HepG2 (cell line): ENCODE measurements at regions not wholly inside any gene's neighbourhood (a gene's known extent, or its start where the extent isn't known, plus 50 kb on each side); places are given as distances from the start of the nearest gene placed in this dataset.

Experiments used
- ATAC-seq: fragments of 200-7000 bp; cut with Tn5 transposase; 3 replicates; pipeline ENCODE4 v1.9.1; 2020; ENCODE audit warnings: mild to moderate bottlenecking, moderate library complexity
- BruUV-seq: library from RNA; stranded (reverse); fragments of 400-500 nt; replicated peaks from 2 replicates; lab custom pipeline; 2021; lab: Mats Ljungman, UMichigan
- CTCF ChIA-PET: fragments of 300-600 bp; formaldehyde crosslinking; extraction: SDS; loops from one replicate; lab custom pipeline; 2021; ENCODE audit warnings: low total read pairs, inconsistent platforms, low intra/inter-chr PET ratio; lab: Yijun Ruan, JAX
- POLR2A ChIA-PET: fragments of 350-600 bp; sonication (Branson Sonifier 250); formaldehyde crosslinking; loops from one replicate; lab custom pipeline; 2020; ENCODE audit warnings: antibody characterized with exemption, inconsistent platforms; lab: Yijun Ruan, JAX
- DNase-seq: peaks from one replicate; pipeline ENCODE4 v3.0.0-alpha.2; 2015; ENCODE audit warnings: low spot score
- FAIRE-seq: peaks from 3 replicates; lab custom pipeline; 2011; peaks lifted over from hg19 to GRCh38; lab: Jason Lieb, UNC
- H2AFZ ChIP-seq: one replicate; pipeline ENCODE4 v1.6.1; 2011; ENCODE audit warnings: low read length, inconsistent platforms
- H3K27ac ChIP-seq: fragments of 300-600 bp; 3 replicates; pipeline ENCODE4 v1.8.0; 2011; ENCODE audit warnings: mixed run types, mild to moderate bottlenecking, mixed read lengths, low read length, inconsistent platforms; ENCODE audit not compliant: insufficient read depth; ENCODE audit errors: extremely low read length
- H3K27me3 ChIP-seq, 2 experiments: fragments of 200-600 bp in 1 of 2; 2 replicates in 1 of 2; 3 replicates in 1 of 2; pipeline versions ENCODE4 v1.6.0 to v1.8.0; 2011; ENCODE audit warnings: low read length in 2 of 2, mild to moderate bottlenecking in 2 of 2, moderate library complexity in 2 of 2, inconsistent platforms in 1 of 2; ENCODE audit not compliant: insufficient read depth in 2 of 2, control insufficient read depth in 1 of 2
- H3K36me3 ChIP-seq, 2 experiments: fragments of 200-600 bp in 1 of 2; replicated peaks in 1 of 2; 2 replicates in 1 of 2; 3 replicates in 1 of 2; pipeline versions ENCODE4 v1.5.1 to v1.8.0; 2011; ENCODE audit warnings: low read length in 2 of 2, inconsistent platforms in 1 of 2; ENCODE audit not compliant: insufficient read depth in 2 of 2, control insufficient read depth in 1 of 2
- H3K4me1 ChIP-seq: 2 replicates; pipeline ENCODE4 v1.5.1; 2012; ENCODE audit warnings: low read length, inconsistent platforms; ENCODE audit not compliant: insufficient read depth
- H3K4me2 ChIP-seq: 2 replicates; pipeline ENCODE4 v1.6.0; 2011; ENCODE audit warnings: low read depth, low read length, inconsistent platforms
- H3K4me3 ChIP-seq, 3 experiments: fragments of 200-600 bp in 1 of 3; sonication (generic), shearing (Covaris generic) in 1 of 3; replicated peaks in 1 of 3; 2 replicates each; pipeline ENCODE4 v1.5.1; 2011 to 2016; ENCODE audit warnings: low read length in 3 of 3, inconsistent platforms in 2 of 3, low read depth in 2 of 3, mild to moderate bottlenecking in 2 of 3, control low read depth in 1 of 3, mixed read lengths in 1 of 3; ENCODE audit not compliant: insufficient read depth in 1 of 3
- H3K79me2 ChIP-seq: one replicate; pipeline ENCODE4 v1.6.1; 2011; ENCODE audit warnings: low read length, inconsistent platforms; ENCODE audit not compliant: insufficient read depth
- H3K9ac ChIP-seq: 2 replicates; pipeline ENCODE4 v1.6.0; 2011; ENCODE audit warnings: mild to moderate bottlenecking, low read depth, low read length, inconsistent platforms; ENCODE audit not compliant: insufficient read depth
- H3K9me3 ChIP-seq: 2 replicates; pipeline ENCODE4 v1.5.1; 2012; ENCODE audit warnings: mild to moderate bottlenecking, low read length
- H4K20me1 ChIP-seq: 2 replicates; pipeline ENCODE4 v1.6.0; 2011; ENCODE audit warnings: inconsistent platforms, mild to moderate bottlenecking, low read length, moderate library complexity; ENCODE audit not compliant: insufficient read depth
- EP300 ChIP-seq, 3 experiments: sonication (generic) in 1 of 3; formaldehyde crosslinking in 1 of 3; IDR thresholded peaks; 2 replicates each; pipeline versions ENCODE4 v1.5.1 to v1.6.1; 2011 to 2020; ENCODE audit warnings: low read depth in 2 of 3, low read length in 2 of 3, borderline replicate concordance in 1 of 3, improper control_type of control experiment in 1 of 3, mild to moderate bottlenecking in 1 of 3, missing genetic modification reagents in 1 of 3, moderate library complexity in 1 of 3
- HCFC1 ChIP-seq: fragments of 150-350 bp; IDR thresholded peaks from 2 replicates; pipeline ENCODE4 v1.6.1; 2014; ENCODE audit warnings: low read depth, low read length
- SNRNP70 ChIP-seq: fragments of 200-400 bp; formaldehyde crosslinking; IDR thresholded peaks from 2 replicates; pipeline ENCODE4 v1.6.1; 2017; ENCODE audit warnings: mild to moderate bottlenecking, low read depth, low read length, moderate library complexity
- ZFP41 ChIP-seq: sonication (generic); formaldehyde crosslinking; IDR thresholded peaks from 2 replicates; pipeline ENCODE4 v1.4.0; 2020; ENCODE audit warnings: mild to moderate bottlenecking, missing genetic modification reagents, borderline replicate concordance
- ZKSCAN5 ChIP-seq: sonication (generic); formaldehyde crosslinking; IDR thresholded peaks from 2 replicates; pipeline ENCODE4 v1.5.1; 2020; ENCODE audit warnings: mild to moderate bottlenecking, missing genetic modification reagents
- ZNF615 ChIP-seq: sonication (generic); formaldehyde crosslinking; IDR thresholded peaks from 2 replicates; pipeline ENCODE4 v1.5.0; 2020; ENCODE audit warnings: mild to moderate bottlenecking, missing genetic modification reagents, borderline replicate concordance
- ZNF790 ChIP-seq: sonication (generic); formaldehyde crosslinking; IDR thresholded peaks from 2 replicates; pipeline ENCODE4 v1.8.0; 2022; ENCODE audit warnings: missing genetic modification reagents, mild to moderate bottlenecking, borderline replicate concordance
- WGBS: methylation state at CpG from one replicate; pipeline ENCODE4 v1.1.6; 2017; ENCODE audit warnings: low lambda C conversion rate; 5-methylcytosine and 5-hydroxymethylcytosine counted together
- in situ Hi-C: cut with HindIII; loops from 2 replicates; pipeline ENCODE4 v1.10.0; 2017; ENCODE audit warnings: low pct_unique_long_range_greater_than_20kb; ENCODE audit not compliant: extremely low pct_ligation_motif_present
- intact Hi-C: fragments of 100-400 bp; cut with micrococcal nuclease; formaldehyde crosslinking; loops from one replicate; pipeline ENCODE4 v1.10.0; 2022; ENCODE audit not compliant: unreplicated experiment
- TF ChIP-seq, protein P1 (sequence below): fragments of 450-650 bp; IDR thresholded peaks from 2 replicates; pipeline ENCODE4 v1.6.1; 2017

DNA sequence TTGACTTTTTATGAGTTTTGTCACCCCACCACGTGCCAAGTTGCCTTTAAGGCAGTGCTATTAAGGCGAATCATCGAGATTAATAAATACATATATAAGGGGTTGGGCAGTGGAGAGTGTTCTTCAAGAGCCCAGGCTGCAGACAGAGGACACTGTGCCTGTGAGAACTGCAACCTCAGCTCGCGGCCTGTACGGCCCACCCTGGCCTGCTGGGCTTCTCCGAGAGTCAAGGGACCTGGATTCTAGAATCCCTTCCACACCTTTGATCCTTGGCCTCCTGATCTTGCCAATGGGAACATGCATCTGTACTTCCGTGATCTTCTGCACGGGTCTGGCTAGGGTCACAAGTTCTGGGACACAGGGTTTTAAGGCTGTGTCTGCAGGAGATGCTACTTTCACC, 54.5 kb downstream of the IRX5 start:
- intact Hi-C loops, result no loop called here
- 17% methylated on average over 9 of the region's 9 CpGs for WGBS
- no peak overlapping the region for H3K9ac ChIP-seq
- no TSS peak for BruUV-seq
- H3K4me2 ChIP-seq, result no peak overlapping the region
- no peak overlapping the region for H2AFZ ChIP-seq
- H3K79me2 ChIP-seq, result no peaks in the 10 kb centered on the region
- H3K4me3 ChIP-seq, result no peak overlapping the region
- no peaks in the 10 kb centered on the region for H3K36me3 ChIP-seq
- H3K27ac ChIP-seq, result no peak overlapping the region
- H3K4me1 ChIP-seq, result no peaks in the 10 kb centered on the region
- H4K20me1 ChIP-seq, result no peaks in the 10 kb centered on the region
- TF ChIP-seq EP300 (IDR thresholded peaks at IDR 0.05; ENCODE audit: low read depth in 2 of 2, low read length in 2 of 2) (no peak), EP300 (CRISPR knock-in tag; IDR thresholded peaks at IDR 0.05; ENCODE audit: borderline replicate concordance) (no peak), HCFC1 (no peak), ZFP41 (CRISPR knock-in tag) (no peak), ZKSCAN5 (CRISPR knock-in tag) (no peak), ZNF615 (no peak), SNRNP70 (no peak), ZNF790 (CRISPR knock-in tag) (no peak)
- TF ChIP-seq, protein P1, sequence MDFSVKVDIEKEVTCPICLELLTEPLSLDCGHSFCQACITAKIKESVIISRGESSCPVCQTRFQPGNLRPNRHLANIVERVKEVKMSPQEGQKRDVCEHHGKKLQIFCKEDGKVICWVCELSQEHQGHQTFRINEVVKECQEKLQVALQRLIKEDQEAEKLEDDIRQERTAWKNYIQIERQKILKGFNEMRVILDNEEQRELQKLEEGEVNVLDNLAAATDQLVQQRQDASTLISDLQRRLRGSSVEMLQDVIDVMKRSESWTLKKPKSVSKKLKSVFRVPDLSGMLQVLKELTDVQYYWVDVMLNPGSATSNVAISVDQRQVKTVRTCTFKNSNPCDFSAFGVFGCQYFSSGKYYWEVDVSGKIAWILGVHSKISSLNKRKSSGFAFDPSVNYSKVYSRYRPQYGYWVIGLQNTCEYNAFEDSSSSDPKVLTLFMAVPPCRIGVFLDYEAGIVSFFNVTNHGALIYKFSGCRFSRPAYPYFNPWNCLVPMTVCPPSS, result no peak
- no peak for FAIRE-seq
- H3K27me3 ChIP-seq, result peaks cover 2 to 42% of the 10 kb centered on the region in 2 experiments; a peak in 3 of 5 replicates
- in situ Hi-C loops, result no loop called here
- POLR2A ChIA-PET, result no interaction called here
- peak; percentile 27; the same call in 2 of the 3 replicates for ATAC-seq
- H3K9me3 ChIP-seq, result no peaks in the 10 kb centered on the region
- CTCF ChIA-PET, result no interaction called here
- no peak for DNase-seq
